GM12878 (cell line): ENCODE measurements at regions not wholly inside any gene's neighbourhood (a gene's known extent, or its start where the extent isn't known, plus 50 kb on each side); places are given as distances from the start of the nearest gene placed in this dataset.

Source experiments
- ATAC-seq: fragments of 200-7000 bp; cut with Tn5 transposase; 3 replicates; pipeline ENCODE4 v1.9.1; 2020; ENCODE audit warnings: mild to moderate bottlenecking, moderate library complexity
- BruUV-seq: library from RNA; stranded (reverse); fragments of 400-500 nt; replicated peaks from 2 replicates; lab custom pipeline; 2021; lab: Mats Ljungman, UMichigan
- CTCF ChIA-PET: fragments of 300-600 bp; sonication (Branson Sonifier 250); formaldehyde crosslinking; extraction: SDS; loops from one replicate; lab custom pipeline; 2021; ENCODE audit warnings: inconsistent platforms; lab: Yijun Ruan, JAX
- POLR2A ChIA-PET: fragments of 350-600 bp; formaldehyde crosslinking; extraction: SDS; loops from one replicate; lab custom pipeline; 2021; ENCODE audit warnings: inconsistent platforms; lab: Charles Lee
- RAD21 ChIA-PET: fragments of 300-600 bp; sonication (Branson Sonifier 250); formaldehyde crosslinking; loops from one replicate; lab custom pipeline; 2023; ENCODE audit warnings: antibody characterized with exemption; ENCODE audit not compliant: unreplicated experiment; lab: Charles Lee
- SMC1A ChIA-PET: fragments of 300-600 bp; sonication (Branson Sonifier 250); formaldehyde crosslinking; loops from one replicate; lab custom pipeline; 2023; ENCODE audit not compliant: unreplicated experiment, uncharacterized antibody; lab: Charles Lee
- DNase-seq: peaks from one replicate; pipeline ENCODE4 v3.0.0-alpha.2; 2011; ENCODE audit warnings: low read depth, low spot score
- FAIRE-seq: peaks from 3 replicates; lab custom pipeline; 2011; peaks lifted over from hg19 to GRCh38; lab: Jason Lieb, UNC
- H2AFZ ChIP-seq: 2 replicates; pipeline ENCODE4 v1.6.0; 2011; ENCODE audit warnings: low read depth, low read length, control low read depth; ENCODE audit not compliant: control insufficient read depth
- H3K27ac ChIP-seq: 2 replicates; pipeline ENCODE4 v1.5.1; 2011; ENCODE audit warnings: control low read depth; ENCODE audit not compliant: control insufficient read depth, insufficient read depth
- H3K27me3 ChIP-seq, 2 experiments: replicated peaks in 1 of 2; 2 replicates each; pipeline versions ENCODE4 v1.6.0 to v1.6.1; 2011; ENCODE audit warnings: low read length in 1 of 2; ENCODE audit not compliant: control insufficient read depth in 2 of 2, insufficient read depth in 2 of 2
- H3K36me3 ChIP-seq, 2 experiments: 2 replicates each; pipeline ENCODE4 v1.5.1; 2011; ENCODE audit warnings: low read length in 1 of 2; ENCODE audit not compliant: control insufficient read depth in 2 of 2, insufficient read depth in 2 of 2
- H3K4me1 ChIP-seq: 2 replicates; pipeline ENCODE4 v1.6.1; 2011; ENCODE audit warnings: mild to moderate bottlenecking, low read length, moderate library complexity, mixed read lengths; ENCODE audit not compliant: control insufficient read depth, insufficient read depth
- H3K4me2 ChIP-seq: 2 replicates; pipeline ENCODE4 v1.6.0; 2011; ENCODE audit warnings: control low read depth; ENCODE audit not compliant: control insufficient read depth, insufficient read depth
- H3K4me3 ChIP-seq: fragments of 200-600 bp; sonication (generic); 2 replicates; pipeline ENCODE4 v1.5.1; 2016
- H3K79me2 ChIP-seq: 2 replicates; pipeline ENCODE4 v1.6.0; 2011; ENCODE audit warnings: low read length; ENCODE audit not compliant: control insufficient read depth, insufficient read depth
- H3K9ac ChIP-seq: 2 replicates; pipeline ENCODE4 v1.8.0; 2011; ENCODE audit warnings: low read length, control low read depth, mixed read lengths; ENCODE audit not compliant: control insufficient read depth, insufficient read depth
- H3K9me3 ChIP-seq: replicated peaks from 3 replicates; pipeline ENCODE4 v1.5.1; 2011; ENCODE audit warnings: mild to moderate bottlenecking, low read length; ENCODE audit not compliant: control insufficient read depth, insufficient read depth
- H4K20me1 ChIP-seq: 2 replicates; pipeline ENCODE4 v1.6.0; 2011; ENCODE audit not compliant: control insufficient read depth, insufficient read depth
- CEBPB ChIP-seq, 2 experiments: fragments of 150-350 bp in 1 of 2; IDR thresholded peaks; 2 replicates each; pipeline ENCODE4 v1.6.1; 2012 to 2014; ENCODE audit warnings: low read depth in 2 of 2, low read length in 2 of 2, borderline replicate concordance in 1 of 2, inconsistent platforms in 1 of 2
- EZH2 ChIP-seq: IDR thresholded peaks from 2 replicates; pipeline ENCODE4 v1.6.1; 2012; ENCODE audit warnings: low read depth, mild to moderate bottlenecking, control low read depth, inconsistent platforms, low read length, borderline replicate concordance; ENCODE audit not compliant: control insufficient read depth
- MYC ChIP-seq: IDR thresholded peaks from 2 replicates; pipeline ENCODE4 v1.6.1; 2011; ENCODE audit warnings: mild to moderate bottlenecking, low read length, moderate library complexity, inconsistent platforms; ENCODE audit not compliant: insufficient read depth, insufficient replicate concordance, insufficient read length, severe bottlenecking
- TCF7 ChIP-seq: IDR thresholded peaks from 2 replicates; pipeline ENCODE4 v1.6.1; 2014; ENCODE audit warnings: antibody characterized with exemption, borderline replicate concordance
- WGBS: methylation state at CpG from one replicate; pipeline ENCODE4 v1.1.6; 2016; ENCODE audit warnings: low lambda C conversion rate; ENCODE audit not compliant: insufficient replicate concordance, insufficient coverage; ENCODE audit errors: missing lambda C conversion rate; 5-methylcytosine and 5-hydroxymethylcytosine counted together
- in situ Hi-C: fragments of 300-500 bp; cut with MboI; formaldehyde crosslinking; loops from 9 replicates; pipeline ENCODE4 v1.14.3; 2018; ENCODE audit warnings: mixed read lengths
- intact Hi-C: fragments of 100-400 bp; cut with micrococcal nuclease; formaldehyde crosslinking; loops from one replicate; pipeline ENCODE4 v1.14.2; 2022; ENCODE audit not compliant: unreplicated experiment
- TF ChIP-seq, protein P1 (sequence below): fragments of 450-650 bp; IDR thresholded peaks from 2 replicates; pipeline ENCODE4 v1.6.1; 2017; ENCODE audit warnings: mild to moderate bottlenecking, moderate library complexity
- TF ChIP-seq, protein P2 (sequence below): IDR thresholded peaks from 2 replicates; pipeline ENCODE4 v1.6.1; 2011; ENCODE audit warnings: borderline replicate concordance, low read depth, mild to moderate bottlenecking, moderate library complexity, low read length; ENCODE audit not compliant: insufficient read depth, poor library complexity, severe bottlenecking
- TF ChIP-seq, protein P3 (sequence below): fragments of 450-650 bp; formaldehyde crosslinking; IDR thresholded peaks from 2 replicates; pipeline ENCODE4 v1.5.0; 2022; ENCODE audit warnings: mild to moderate bottlenecking, missing genetic modification characterization
- TF ChIP-seq, protein P4 (sequence below): fragments of 150-350 bp; IDR thresholded peaks from 2 replicates; pipeline ENCODE4 v1.6.1; 2014; ENCODE audit warnings: mild to moderate bottlenecking, low read depth, low read length

DNA sequence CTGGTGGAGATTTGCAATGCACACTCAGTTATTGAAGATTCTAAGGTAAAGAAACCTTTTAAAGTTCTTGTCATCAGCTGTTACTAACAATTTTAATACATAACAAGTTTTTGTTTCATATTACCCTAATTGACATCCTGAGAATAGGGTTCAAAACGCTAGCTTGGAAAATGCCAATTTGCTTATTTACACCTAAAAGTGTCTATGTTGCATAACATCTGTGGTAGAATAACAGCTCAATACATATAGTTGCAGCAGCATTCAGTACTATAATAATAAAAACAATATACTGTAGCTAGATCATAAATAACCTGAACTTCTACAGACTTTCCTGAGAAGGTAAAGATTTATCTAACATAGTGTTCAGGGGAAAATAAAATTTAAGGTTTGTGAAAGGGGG is 219.0 kb downstream of the OSR1 start (continued):
- no peak for TF ChIP-seq EZH2

DNA sequence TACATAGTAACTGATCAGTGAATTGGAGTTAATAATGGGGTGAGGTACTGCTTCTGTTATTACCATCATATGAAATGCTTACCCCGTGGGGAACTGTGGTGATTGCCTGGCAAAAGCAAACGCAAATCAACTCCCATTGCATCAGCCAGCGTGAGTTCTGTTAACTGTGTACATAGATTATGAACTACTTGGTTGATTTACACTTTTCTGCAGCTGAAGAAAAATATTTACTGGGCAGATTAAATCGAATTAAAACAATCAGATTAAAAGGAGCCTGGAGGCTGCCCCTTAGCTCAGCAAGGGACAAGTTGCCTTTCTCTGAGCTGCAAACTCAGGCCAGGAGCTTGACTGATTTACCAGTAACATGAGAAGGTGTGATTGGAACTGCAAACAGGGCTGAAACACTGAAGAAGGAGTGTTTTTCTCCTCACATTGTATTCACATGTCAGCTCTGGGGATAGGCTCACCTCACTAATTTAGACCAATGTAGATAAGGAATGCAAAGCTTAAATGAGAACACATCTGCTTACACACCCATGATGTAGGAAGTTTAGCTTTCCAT is 220.1 kb downstream of the OSR1 start:
- ChIA-PET RAD21 (no interaction called here), SMC1A (interaction anchor here (0.6 to 1.4 kb wide), 2 partner anchors 13 to 30 kb away, joined by 4 read pairs; no protein-coding TSS in a partner anchor), POLR2A (no interaction called here), CTCF (no interaction called here)
- FAIRE-seq (no peak), ATAC-seq (no peak), DNase-seq (no peak)
- no peaks in the 10 kb centered on the region for H3K27me3 ChIP-seq
- in situ Hi-C loops (no loop called here), intact Hi-C loops (no loop called here)
- H3K27ac ChIP-seq = no peak overlapping the region
- no peaks in the 10 kb centered on the region for H3K79me2 ChIP-seq
- H2AFZ ChIP-seq = no peak overlapping the region
- H3K9ac ChIP-seq = no peak overlapping the region
- H3K4me3 ChIP-seq = no peak overlapping the region
- no peaks in the 10 kb centered on the region for H3K36me3 ChIP-seq
- BruUV-seq = no TSS peak
- no peaks in the 10 kb centered on the region for H4K20me1 ChIP-seq
- WGBS = 0% methylated on average over 4 of the region's 4 CpGs
- H3K9me3 ChIP-seq = no peaks in the 10 kb centered on the region
- no peaks in the 10 kb centered on the region for H3K4me1 ChIP-seq
- H3K4me2 ChIP-seq = no peak overlapping the region
- TF ChIP-seq TCF7 = no peak
- TF ChIP-seq, protein P1, sequence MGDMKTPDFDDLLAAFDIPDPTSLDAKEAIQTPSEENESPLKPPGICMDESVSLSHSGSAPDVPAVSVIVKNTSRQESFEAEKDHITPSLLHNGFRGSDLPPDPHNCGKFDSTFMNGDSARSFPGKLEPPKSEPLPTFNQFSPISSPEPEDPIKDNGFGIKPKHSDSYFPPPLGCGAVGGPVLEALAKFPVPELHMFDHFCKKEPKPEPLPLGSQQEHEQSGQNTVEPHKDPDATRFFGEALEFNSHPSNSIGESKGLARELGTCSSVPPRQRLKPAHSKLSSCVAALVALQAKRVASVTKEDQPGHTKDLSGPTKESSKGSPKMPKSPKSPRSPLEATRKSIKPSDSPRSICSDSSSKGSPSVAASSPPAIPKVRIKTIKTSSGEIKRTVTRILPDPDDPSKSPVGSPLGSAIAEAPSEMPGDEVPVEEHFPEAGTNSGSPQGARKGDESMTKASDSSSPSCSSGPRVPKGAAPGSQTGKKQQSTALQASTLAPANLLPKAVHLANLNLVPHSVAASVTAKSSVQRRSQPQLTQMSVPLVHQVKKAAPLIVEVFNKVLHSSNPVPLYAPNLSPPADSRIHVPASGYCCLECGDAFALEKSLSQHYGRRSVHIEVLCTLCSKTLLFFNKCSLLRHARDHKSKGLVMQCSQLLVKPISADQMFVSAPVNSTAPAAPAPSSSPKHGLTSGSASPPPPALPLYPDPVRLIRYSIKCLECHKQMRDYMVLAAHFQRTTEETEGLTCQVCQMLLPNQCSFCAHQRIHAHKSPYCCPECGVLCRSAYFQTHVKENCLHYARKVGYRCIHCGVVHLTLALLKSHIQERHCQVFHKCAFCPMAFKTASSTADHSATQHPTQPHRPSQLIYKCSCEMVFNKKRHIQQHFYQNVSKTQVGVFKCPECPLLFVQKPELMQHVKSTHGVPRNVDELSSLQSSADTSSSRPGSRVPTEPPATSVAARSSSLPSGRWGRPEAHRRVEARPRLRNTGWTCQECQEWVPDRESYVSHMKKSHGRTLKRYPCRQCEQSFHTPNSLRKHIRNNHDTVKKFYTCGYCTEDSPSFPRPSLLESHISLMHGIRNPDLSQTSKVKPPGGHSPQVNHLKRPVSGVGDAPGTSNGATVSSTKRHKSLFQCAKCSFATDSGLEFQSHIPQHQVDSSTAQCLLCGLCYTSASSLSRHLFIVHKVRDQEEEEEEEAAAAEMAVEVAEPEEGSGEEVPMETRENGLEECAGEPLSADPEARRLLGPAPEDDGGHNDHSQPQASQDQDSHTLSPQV = no peak
- TF ChIP-seq, protein P2, sequence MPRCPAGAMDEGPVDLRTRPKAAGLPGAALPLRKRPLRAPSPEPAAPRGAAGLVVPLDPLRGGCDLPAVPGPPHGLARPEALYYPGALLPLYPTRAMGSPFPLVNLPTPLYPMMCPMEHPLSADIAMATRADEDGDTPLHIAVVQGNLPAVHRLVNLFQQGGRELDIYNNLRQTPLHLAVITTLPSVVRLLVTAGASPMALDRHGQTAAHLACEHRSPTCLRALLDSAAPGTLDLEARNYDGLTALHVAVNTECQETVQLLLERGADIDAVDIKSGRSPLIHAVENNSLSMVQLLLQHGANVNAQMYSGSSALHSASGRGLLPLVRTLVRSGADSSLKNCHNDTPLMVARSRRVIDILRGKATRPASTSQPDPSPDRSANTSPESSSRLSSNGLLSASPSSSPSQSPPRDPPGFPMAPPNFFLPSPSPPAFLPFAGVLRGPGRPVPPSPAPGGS = no peak
- TF ChIP-seq, protein P3, sequence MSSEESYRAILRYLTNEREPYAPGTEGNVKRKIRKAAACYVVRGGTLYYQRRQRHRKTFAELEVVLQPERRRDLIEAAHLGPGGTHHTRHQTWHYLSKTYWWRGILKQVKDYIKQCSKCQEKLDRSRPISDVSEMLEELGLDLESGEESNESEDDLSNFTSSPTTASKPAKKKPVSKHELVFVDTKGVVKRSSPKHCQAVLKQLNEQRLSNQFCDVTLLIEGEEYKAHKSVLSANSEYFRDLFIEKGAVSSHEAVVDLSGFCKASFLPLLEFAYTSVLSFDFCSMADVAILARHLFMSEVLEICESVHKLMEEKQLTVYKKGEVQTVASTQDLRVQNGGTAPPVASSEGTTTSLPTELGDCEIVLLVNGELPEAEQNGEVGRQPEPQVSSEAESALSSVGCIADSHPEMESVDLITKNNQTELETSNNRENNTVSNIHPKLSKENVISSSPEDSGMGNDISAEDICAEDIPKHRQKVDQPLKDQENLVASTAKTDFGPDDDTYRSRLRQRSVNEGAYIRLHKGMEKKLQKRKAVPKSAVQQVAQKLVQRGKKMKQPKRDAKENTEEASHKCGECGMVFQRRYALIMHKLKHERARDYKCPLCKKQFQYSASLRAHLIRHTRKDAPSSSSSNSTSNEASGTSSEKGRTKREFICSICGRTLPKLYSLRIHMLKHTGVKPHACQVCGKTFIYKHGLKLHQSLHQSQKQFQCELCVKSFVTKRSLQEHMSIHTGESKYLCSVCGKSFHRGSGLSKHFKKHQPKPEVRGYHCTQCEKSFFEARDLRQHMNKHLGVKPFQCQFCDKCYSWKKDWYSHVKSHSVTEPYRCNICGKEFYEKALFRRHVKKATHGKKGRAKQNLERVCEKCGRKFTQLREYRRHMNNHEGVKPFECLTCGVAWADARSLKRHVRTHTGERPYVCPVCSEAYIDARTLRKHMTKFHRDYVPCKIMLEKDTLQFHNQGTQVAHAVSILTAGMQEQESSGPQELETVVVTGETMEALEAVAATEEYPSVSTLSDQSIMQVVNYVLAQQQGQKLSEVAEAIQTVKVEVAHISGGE = no peak
- TF ChIP-seq, protein P4, sequence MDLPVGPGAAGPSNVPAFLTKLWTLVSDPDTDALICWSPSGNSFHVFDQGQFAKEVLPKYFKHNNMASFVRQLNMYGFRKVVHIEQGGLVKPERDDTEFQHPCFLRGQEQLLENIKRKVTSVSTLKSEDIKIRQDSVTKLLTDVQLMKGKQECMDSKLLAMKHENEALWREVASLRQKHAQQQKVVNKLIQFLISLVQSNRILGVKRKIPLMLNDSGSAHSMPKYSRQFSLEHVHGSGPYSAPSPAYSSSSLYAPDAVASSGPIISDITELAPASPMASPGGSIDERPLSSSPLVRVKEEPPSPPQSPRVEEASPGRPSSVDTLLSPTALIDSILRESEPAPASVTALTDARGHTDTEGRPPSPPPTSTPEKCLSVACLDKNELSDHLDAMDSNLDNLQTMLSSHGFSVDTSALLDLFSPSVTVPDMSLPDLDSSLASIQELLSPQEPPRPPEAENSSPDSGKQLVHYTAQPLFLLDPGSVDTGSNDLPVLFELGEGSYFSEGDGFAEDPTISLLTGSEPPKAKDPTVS = no peak
- TF ChIP-seq CEBPB (IDR thresholded peaks at IDR 0.05; ENCODE audit: borderline replicate concordance in 1 of 2, low read depth in 2 of 2, low read length in 2 of 2) = no peak
- TF ChIP-seq MYC = no peak
